Left ventricle myocardium inferior (tissue), 1 donor: ENCODE measurements at regions not wholly inside any gene's neighbourhood (a gene's known extent, or its start where the extent isn't known, plus 50 kb on each side); places are given as distances from the start of the nearest gene placed in this dataset.

ENCODE experiments used
- DNase-seq: peaks from one replicate; pipeline ENCODE4 v3.0.0-alpha.2; 2020
- H3K27ac ChIP-seq: fragments of 200-600 bp; replicated peaks from 2 replicates; pipeline ENCODE4 v1.8.0; 2021
- H3K27me3 ChIP-seq: fragments of 200-600 bp; 2 replicates; pipeline ENCODE4 v1.8.0; 2021; ENCODE audit warnings: low read depth
- H3K36me3 ChIP-seq: fragments of 200-600 bp; 2 replicates; pipeline ENCODE4 v1.8.0; 2021
- H3K4me1 ChIP-seq: fragments of 200-600 bp; 2 replicates; pipeline ENCODE4 v1.8.0; 2021
- H3K4me3 ChIP-seq: fragments of 200-600 bp; 2 replicates; pipeline ENCODE4 v1.8.0; 2021; ENCODE audit warnings: mild to moderate bottlenecking, moderate library complexity
- H3K9me3 ChIP-seq: fragments of 200-600 bp; replicated peaks from 2 replicates; pipeline ENCODE4 v1.8.0; 2021
- CTCF ChIP-seq: fragments of 200-600 bp; IDR thresholded peaks from 2 replicates; pipeline ENCODE4 v1.8.0; 2021; ENCODE audit warnings: antibody characterized with exemption, mild to moderate bottlenecking, borderline replicate concordance
- intact Hi-C: fragments of 100-400 bp; cut with micrococcal nuclease; formaldehyde crosslinking; loops from one replicate; pipeline ENCODE4 v1.11.0; 2022
- donor health status: DM: no; HTN: yes; CAD: no; lungs with severe emphysema.

- H3K4me3 ChIP-seq: no peak overlapping the region
- H3K36me3 ChIP-seq: no peaks in the 10 kb centered on the region
- DNase-seq: no peak
- no peak overlapping the region for H3K27ac ChIP-seq
- no peaks in the 10 kb centered on the region for H3K4me1 ChIP-seq
- intact Hi-C loops: no loop called here
- peaks cover 5% of the 10 kb centered on the region for H3K27me3 ChIP-seq
- no peaks in the 10 kb centered on the region for H3K9me3 ChIP-seq
- no peak for TF ChIP-seq CTCF
Observed at GRCh38 chr13:109572389-109572788, 214.0 kb downstream of the IRS2 start.

- no peak for DNase-seq
- Histone ChIP-seq H3K27me3 (peaks cover 5% of the 10 kb centered on the region), H3K4me3 (no peak overlapping the region), H3K27ac (no peak overlapping the region), H3K4me1 (no peaks in the 10 kb centered on the region), H3K36me3 (no peaks in the 10 kb centered on the region), H3K9me3 (no peaks in the 10 kb centered on the region)
- intact Hi-C loops: no loop called here
- TF ChIP-seq CTCF: no peak
Observed at GRCh38 chr13:109569958-109570711, 216.2 kb downstream of the IRS2 start.

GRCh38 chr13:109568339-109568818 lies 218.0 kb downstream of the IRS2 start:
- Histone ChIP-seq H3K36me3 (no peaks in the 10 kb centered on the region), H3K4me1 (no peaks in the 10 kb centered on the region), H3K27ac (no peak overlapping the region), H3K4me3 (no peak overlapping the region), H3K27me3 (peaks cover 5% of the 10 kb centered on the region), H3K9me3 (no peaks in the 10 kb centered on the region)
- no peak for DNase-seq
- no peak for TF ChIP-seq CTCF
- intact Hi-C loops: no loop called here

- Histone ChIP-seq H3K27ac (no peak overlapping the region), H3K36me3 (no peaks in the 10 kb centered on the region), H3K9me3 (no peaks in the 10 kb centered on the region), H3K4me1 (no peaks in the 10 kb centered on the region), H3K27me3 (peaks cover 3% of the 10 kb centered on the region), H3K4me3 (no peak overlapping the region)
- no peak for DNase-seq
- intact Hi-C loops: no loop called here
- TF ChIP-seq CTCF: no peak
Observed at GRCh38 chr13:109567315-109567714, 219.1 kb downstream of the IRS2 start.

GRCh38 chr13:109565877-109566276 lies 220.5 kb downstream of the IRS2 start:
- no peak for DNase-seq
- Histone ChIP-seq H3K4me1 (no peaks in the 10 kb centered on the region), H3K27ac (no peak overlapping the region), H3K4me3 (no peak overlapping the region), H3K36me3 (no peaks in the 10 kb centered on the region), H3K27me3 (no peaks in the 10 kb centered on the region), H3K9me3 (no peaks in the 10 kb centered on the region)
- no peak for TF ChIP-seq CTCF
- intact Hi-C loops: no loop called here
